HG03460 (cell line): ENCODE measurements at regions not wholly inside any gene's neighbourhood (a gene's known extent, or its start where the extent isn't known, plus 50 kb on each side); places are given as distances from the start of the nearest gene placed in this dataset.
"Not testable (repeated sequence)": the region's sequence is repeated elsewhere in the genome, so short reads cannot be mapped to it uniquely, and the experiment has no call there.

Experiments used
- ATAC-seq: cut with Tn5 transposase; IDR thresholded peaks from one replicate; pipeline ENCODE4 v1.9.1; 2021; ENCODE audit not compliant: unreplicated experiment

GRCh38 chr5:136629125-136629792 is 263.9 kb upstream of the TRPC7 start:
- ATAC-seq: no peak

- no peak for ATAC-seq
Observed at GRCh38 chr5:136626531-136626930, 261.2 kb upstream of the TRPC7 start.

DNA sequence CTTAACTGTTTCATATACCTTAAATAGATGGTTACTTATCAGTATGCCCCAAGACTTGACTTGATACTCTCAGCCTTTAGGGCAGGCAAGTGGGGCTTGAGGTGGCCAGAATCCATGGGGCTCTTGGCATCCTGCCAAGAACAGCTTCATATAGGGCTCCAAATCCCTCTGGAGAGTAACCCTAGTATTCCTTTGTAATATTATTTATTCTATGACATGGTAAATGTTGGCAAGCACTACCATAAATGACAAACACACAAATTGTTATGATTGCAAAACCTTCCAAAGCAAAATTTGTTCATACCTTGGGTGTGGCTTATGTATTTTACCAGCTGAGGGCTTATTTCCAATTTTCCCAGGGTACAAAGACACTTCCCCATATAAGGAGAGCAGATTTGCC is 257.4 kb upstream of the TRPC7 start:
- ATAC-seq: no peak

DNA sequence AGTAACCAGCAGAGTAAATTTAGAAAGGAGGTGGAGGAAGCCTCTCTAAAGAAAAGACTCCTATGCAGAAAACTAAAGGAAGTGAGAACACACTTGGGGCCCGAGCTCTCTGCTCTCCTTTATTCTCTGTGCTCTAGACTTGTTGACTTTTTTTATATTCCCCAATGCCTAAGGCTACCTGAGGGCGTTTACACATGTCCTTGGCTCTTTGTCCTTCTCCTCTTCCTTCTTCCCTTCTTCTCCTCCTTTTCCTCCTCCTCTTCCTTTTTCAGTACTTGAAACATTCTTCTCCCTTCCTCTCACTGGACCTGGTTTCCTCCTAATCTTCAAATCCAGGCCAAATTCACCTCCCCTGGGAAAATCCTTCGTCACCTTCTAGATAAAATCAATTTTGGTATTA is 256.4 kb upstream of the TRPC7 start:
- ATAC-seq: no peak

DNA sequence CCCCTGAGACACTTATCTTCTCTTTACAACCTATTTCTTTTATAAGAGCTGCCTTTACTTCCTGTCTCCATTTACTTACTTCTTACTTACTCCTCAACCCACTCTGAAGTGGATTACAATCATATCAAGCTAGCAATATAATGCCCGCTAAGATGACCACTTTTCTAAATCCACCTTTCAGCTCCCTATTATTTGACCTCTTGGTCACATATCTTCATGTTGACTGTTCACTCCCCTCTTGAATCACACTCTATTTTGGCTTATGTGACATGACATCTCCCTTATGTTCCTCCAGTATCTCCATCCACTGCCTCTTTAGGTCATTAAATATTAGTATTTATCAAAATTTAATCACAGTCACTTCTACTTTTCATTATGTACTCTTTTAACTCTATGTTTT is 255.3 kb upstream of the TRPC7 start:
- ATAC-seq: no peak

DNA sequence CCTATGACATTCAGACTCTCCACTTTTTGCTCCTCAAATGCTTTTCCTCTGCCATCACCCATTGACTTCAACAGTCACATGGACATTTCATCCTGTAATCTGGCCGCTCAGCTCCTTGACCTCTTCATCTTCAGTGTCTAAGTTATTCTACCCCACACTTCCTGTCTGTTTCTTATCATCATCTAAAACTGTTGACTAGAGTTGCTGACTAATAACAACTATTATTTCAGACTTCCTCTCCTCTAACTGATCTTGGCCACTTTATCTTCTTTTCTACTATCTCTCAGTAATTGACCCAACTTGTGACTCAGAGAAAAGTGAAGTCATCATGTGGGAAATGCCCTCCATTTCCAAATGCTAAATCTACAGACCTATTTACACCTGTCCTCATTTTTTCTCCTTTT is 254.7 kb upstream of the TRPC7 start:
- no peak for ATAC-seq

- ATAC-seq: no peak
Observed at GRCh38 chr5:136619556-136619955, 254.2 kb upstream of the TRPC7 start.

DNA sequence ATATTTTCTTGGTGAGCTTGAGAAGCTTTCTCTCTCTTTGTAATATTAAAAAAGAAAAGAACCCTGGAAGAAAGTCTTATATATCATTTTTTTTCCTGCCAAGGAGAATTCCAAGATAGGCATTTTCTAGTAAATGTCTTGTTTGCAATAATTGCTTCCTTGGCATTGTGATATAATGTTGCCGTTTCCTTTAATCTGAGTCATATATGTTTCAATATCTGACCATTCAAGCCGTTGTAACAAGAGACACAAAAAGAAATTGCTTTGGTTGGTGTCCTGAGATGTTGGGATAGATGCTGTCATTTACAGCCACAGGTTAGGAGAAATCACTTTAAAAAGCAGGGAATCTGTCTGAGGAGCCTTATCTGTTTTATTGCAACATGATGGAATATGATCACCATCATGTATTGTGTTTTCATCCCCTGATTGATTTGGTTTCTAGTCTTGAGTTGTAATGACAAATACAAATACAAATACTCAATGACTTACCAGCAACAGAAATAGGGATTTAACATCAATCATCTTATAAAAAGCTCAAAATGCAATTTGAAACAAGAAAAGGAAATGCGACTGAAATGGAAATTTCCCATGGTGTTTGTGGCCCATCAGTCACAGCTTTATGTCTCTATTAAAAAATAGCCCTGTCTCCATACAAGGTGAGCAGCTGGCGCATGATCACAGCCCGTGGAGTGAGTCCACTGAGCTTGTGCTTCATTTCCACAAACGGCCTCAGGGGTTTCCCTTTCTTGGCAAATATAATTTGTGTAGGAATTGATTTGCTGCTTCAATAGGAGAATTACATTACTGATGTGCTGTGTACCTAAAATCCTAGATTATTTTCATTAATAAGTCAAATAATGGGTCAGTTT is 250.1 kb upstream of the TRPC7 start:
- ATAC-seq: no peak

GRCh38 chr5:136613230-136613629 is 247.9 kb upstream of the TRPC7 start:
- no peak for ATAC-seq

DNA sequence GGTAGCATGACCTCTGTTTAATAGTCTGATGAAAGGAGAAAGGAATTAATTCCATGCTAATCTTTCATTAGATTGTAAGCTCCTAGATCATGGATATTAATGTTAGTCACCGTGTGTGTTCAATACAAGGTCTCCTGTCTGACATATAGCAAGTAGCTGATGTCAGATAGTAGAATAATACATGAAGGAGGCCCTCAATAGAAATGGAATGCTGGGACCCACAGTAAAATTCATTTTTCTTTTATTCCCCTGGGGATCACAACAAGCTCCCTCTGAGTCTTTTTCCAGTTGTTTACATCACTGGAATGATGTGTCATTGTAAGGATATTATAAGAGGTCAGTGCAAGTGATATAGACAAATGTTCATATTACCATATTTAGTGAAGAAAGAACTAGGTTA is 240.3 kb upstream of the TRPC7 start:
- ATAC-seq: no peak

- ATAC-seq: no peak
Observed at GRCh38 chr5:136600306-136600705, 235.0 kb upstream of the TRPC7 start.

GRCh38 chr5:136598802-136599404 is 233.6 kb upstream of the TRPC7 start:
- ATAC-seq: no peak

DNA sequence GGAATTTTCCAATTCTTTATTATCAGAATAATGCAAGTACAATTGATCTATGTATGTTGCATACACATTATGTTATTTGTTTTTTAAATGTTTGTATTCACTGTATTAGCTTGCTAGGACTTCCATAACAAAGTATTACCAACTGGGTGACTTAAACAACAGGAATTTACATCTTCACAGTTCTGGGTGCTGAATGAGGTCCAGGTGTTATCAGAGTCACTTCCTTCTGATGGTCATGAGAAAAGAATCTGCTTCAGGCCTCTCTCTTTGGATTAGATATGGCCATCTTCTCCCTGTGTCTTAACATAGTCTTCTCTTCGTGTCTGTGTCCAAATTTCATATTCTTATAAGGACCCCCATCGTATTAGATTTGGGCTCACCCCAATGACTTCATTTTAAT is 229.1 kb upstream of the TRPC7 start:
- ATAC-seq: no peak

GRCh38 chr5:136590581-136590980 is 225.2 kb upstream of the TRPC7 start:
- ATAC-seq: no peak

- ATAC-seq: no peak
Observed at GRCh38 chr5:136586196-136586595, 220.9 kb upstream of the TRPC7 start.

GRCh38 chr5:136584474-136584873 is 219.1 kb upstream of the TRPC7 start:
- no peak for ATAC-seq

DNA sequence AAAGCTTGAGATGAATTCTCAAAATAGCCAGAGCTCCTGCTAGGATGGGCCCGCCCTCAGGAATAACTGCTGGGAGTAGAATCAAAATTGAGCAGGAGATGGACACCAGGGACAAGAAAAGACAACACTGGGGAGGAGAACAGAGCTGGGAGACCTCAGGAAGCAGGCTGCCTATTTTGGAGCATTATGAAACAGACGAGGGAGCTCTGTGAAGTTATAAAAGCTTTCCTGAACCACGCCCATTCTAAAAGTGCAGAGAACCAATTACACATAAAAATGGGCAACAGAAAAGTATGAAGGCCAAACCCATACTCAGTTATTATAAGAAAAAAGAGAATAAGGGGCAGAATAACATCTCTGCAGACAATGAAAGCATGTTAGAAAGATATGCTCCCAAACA is 213.9 kb upstream of the TRPC7 start:
- ATAC-seq: no peak

- not testable (repeated sequence) for ATAC-seq
Observed at GRCh38 chr5:136569875-136570274, 204.5 kb upstream of the TRPC7 start.

- not testable (repeated sequence) for ATAC-seq
Observed at GRCh38 chr5:136565457-136565856, 200.1 kb upstream of the TRPC7 start.

GRCh38 chr5:136565050-136565449 is 199.7 kb upstream of the TRPC7 start:
- ATAC-seq: not testable (repeated sequence)

GRCh38 chr5:136564431-136564830 is 199.1 kb upstream of the TRPC7 start:
- not testable (repeated sequence) for ATAC-seq

DNA sequence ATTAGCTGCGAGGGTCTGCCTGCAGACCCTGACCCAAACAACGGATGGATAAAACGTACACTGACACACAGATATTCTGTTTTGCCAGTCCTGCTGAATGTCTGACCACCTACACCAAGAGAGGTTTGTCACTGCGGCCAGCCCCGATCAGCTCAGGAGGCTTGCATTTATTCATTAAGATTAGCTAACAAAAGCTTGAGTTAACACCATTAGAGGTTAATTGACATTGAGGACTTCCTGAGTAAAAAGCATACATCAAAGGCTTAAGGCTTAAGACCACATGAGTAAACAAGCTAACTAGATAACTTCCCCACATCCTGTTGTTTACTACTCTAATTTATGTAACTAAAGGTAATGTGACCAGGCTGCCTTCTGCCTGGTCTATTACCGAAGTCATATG is 198.1 kb upstream of the TRPC7 start:
- no peak for ATAC-seq
